ENCODE measurements at regions not wholly inside any gene's neighbourhood (a gene's known extent, or its start where the extent isn't known, plus 50 kb on each side); places are given as distances from the start of the nearest gene placed in this dataset.

DNA sequence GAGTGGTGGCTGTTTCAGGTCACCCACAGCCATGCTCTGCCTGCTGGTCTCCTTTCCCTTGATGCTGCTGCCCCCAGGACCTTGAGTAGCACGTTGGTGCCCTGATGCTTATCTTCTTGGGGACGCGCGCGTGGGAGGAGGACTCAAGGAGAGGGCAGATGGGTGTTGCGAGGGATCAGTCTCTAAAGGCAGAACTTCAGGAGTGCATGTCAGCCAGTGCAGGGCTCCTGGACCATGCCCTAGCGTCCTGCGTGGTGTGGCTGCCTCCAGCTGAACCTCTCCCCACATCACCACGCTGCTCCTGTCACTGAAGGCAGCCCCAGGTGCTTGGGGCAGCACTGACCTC lies 62.5 kb upstream of the GLI2 start:
- TF ChIP-seq CTCF (IDR thresholded peaks at IDR 0.05; ENCODE audit: low read depth, low read length, poor library complexity, severe bottlenecking) (no peak), EZH2phosphoT487 (IDR thresholded peaks at IDR 0.05; ENCODE audit: borderline replicate concordance, low read length) (no peak)
